NCI-H2196 treated with DMSO at 0.1 percent for 48 hours (cell line): ENCODE measurements at regions not wholly inside any gene's neighbourhood (a gene's known extent, or its start where the extent isn't known, plus 50 kb on each side); places are given as distances from the start of the nearest gene placed in this dataset.
"Not testable (repeated sequence)": the region's sequence is repeated elsewhere in the genome, so short reads cannot be mapped to it uniquely, and the experiment has no call there.

Experiments
- DNase-seq: peaks from one replicate; lab custom pipeline; 2025; ENCODE audit not compliant: unreplicated experiment; lab: John Stamatoyannopoulos, UW

DNA sequence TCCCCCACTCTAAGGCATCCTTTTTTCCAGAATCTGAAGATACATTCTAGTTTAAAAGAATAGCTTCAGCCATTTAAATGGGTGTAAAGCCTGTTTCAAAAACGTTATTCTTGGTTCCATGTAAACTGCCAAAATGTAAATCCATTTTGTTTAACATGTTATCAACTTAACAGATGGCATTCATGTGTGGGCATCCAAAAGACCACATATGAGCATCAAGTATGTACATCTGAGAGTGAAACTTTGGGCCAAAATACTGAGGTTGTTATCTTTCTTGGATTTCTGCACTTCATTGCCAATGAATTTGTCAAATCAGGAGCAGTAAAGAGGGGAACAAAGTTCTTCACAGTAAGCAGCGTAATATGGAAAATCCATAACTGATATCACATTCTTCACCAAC is 395.4 kb downstream of the ZNF804A start:
- no peak for DNase-seq

DNA sequence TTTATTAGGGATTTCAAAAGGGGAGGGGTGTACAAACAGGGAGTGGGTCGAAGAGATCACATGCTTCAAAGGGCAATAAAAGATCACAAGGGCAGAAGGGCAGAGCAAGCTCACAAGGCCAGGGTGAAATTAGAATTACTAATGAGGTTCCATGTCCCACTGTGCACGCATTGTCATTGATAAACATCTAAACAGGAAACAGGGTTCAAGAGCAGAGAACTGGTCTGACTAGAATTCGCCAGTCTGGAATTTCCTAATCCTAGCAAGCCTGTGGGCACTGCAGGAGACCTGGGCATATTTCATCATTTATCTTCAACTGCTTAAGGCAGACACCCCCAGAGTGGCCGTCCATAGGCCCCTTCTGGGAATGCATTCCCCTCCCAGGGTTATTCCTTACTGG is 408.2 kb downstream of the ZNF804A start:
- DNase-seq, result no peak

DNA sequence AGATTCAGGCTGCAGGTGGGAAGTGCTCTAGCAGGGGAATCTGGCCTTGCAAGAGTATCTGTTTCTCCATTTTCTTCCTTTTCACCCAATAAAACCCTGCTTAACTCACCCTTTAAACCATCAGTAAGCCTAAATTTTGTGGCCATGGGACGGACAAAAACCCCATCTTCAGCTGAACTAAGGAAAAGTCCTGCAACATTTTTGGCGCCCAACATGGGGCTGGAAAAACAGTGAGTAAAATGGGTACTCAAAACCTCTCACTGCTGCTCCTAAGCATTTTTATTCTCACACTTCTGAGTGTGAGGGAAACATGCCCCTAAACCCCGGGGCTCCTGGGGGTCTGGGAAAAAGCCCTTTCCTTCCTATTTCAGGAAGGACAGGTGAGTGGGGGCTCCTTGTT is 414.3 kb downstream of the ZNF804A start:
- DNase-seq, result no peak

DNA sequence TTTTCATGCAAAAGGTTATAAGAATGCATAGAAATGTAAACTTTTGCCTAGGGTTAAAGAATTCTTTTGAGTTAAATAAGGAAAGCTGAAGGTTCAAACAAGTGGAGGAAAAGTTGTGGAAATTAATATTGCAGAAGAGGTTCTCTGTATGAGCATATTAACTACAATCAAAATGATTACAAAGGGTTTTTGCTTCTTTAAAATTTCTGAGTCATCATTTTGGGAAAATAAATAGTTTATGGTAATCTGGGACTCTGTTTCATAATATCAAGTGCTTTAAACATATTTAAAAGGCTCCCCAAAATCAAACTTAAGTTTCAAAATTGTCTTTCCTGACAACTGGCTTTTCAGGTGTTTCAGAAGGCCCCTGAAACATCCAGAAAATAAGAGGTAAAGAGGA is 415.7 kb downstream of the ZNF804A start:
- no peak for DNase-seq

DNA sequence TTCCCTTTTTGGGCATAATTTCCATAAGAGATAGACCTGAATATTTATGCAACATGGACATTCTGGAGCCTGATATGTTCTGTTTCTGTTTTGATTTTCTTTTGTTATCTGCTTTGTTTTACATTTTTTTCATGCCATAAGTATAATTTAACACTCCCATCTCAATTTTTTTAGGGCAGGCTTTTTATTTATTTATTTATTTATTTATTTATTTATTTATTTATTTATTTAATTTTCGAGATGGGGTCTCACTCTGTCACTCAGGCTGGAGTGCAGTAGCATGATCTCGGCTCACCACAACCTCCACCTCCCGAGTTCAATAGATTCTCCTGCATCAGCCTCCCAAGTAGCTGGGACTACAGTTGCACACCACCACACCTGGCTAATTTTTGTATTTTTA is 427.6 kb downstream of the ZNF804A start:
- DNase-seq, result not testable (repeated sequence)

DNA sequence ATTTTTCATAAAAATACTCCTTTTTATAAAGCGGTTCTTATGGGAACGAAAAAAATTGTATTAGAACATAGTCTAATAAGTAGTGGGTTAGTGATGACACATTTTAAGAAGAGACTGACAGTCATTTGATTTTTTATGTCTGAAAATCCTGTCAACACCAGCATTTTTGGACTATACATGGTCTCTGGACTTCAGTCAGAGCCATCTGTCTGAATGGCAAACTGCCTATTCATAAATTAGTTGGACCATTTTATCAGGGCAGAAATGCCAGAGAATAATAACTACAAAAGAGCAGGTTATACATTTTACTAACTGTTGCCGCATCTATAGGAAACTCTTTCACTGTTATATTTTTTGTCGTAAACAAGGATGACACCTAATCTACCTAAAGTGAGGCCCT is 437.6 kb downstream of the ZNF804A start:
- DNase-seq, result no peak

DNA sequence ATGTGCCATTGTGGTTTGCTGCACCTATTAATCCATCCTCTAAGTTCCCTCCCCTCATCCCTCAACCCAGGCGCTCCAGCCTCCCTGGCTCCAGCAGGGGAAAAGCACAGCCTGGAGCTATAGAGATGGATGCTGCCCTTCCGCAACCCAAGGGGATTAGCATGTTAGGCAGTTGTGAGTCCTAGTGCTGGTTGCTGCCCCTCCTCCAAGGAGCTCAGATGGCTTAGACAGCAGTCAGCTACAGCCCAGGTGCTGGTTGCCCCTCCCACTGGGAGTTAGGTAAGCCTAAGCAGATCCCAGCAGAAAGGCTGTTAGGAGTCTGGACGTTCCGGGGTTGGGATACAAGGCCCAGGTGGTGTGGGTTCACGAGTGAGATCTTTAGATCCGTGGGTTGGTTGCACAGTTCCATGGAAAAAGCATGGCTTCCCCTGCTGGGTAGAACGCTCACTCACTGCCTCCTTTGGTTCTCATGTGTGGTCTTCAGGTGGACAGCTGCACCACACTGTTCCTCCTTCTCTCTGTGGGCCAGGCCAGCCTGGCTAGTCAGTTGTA is 446.1 kb downstream of the ZNF804A start:
- DNase-seq, result no peak

DNA sequence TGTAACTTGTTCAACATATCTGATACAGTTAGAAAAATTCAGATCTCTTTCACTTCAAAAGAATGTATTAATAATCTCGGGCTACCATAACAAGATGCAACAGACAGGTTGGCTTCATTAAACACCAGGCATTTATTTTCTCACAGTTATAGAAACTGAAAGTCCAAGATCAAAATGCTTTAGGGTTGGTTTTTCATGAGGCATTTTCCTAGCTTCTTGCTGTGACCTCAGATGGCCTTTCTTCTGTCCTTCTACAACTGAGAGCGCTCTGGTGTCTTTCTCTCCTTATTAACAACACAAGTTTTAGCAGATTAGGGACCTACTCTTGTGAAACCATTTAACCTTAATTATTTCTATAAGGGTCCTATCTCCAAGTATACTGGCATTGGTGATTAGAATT is 452.5 kb downstream of the ZNF804A start:
- no peak for DNase-seq

DNA sequence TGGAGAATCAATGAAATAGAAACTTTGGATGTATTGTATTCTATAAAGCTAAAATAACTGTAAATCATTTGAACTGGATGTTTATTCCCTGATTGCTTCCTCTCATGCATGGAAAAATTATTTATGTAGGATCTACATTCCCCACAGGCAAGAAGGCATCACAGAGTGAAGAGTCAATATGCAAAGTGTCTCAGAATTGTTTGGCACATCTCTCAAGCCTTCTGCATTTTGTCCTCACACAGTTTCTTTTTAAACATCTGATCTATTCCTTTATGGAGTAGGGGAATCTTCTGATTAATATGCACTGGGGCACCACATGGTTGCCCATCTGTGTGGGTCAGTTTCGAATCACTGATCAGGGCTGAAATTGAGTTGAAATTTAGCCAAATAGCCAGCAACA is 465.4 kb downstream of the ZNF804A start:
- no peak for DNase-seq

DNA sequence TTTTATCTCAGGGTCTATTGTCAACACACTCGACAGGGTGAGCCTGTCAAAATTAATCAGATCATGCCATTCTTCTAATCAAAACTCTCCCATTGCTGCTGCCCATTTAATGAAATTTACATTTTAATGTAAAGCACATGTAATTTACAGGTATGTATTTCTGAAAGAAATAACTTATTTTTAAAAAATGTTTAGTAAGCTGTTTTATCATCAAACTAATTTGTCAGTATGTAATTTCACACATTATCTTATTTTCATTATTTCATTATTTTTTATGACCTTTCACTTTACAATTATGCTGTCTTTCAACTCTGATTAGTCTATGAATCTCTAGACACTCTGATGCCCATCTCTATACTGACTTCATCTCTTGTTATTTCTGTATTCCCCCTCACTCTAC is 467.8 kb downstream of the ZNF804A start:
- no peak for DNase-seq

DNA sequence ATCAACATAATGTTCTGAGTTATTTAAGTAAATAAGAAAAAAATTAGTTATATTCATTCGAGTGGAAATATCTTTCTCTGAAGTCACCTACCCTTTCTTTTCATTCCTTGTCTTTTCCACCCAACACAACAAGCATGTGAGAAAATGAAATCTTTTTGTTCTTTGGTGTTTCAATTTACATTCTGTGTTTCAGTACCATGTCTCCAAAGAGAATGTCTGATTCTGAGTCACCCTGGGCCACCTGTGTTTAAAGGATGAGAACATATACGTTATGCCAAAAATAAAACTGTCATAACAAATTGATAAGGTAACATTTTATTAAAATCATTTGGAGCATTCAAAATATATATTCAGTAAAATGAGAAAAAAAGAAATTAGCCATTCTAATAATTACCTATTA is 470.8 kb downstream of the ZNF804A start:
- DNase-seq, result no peak

DNA sequence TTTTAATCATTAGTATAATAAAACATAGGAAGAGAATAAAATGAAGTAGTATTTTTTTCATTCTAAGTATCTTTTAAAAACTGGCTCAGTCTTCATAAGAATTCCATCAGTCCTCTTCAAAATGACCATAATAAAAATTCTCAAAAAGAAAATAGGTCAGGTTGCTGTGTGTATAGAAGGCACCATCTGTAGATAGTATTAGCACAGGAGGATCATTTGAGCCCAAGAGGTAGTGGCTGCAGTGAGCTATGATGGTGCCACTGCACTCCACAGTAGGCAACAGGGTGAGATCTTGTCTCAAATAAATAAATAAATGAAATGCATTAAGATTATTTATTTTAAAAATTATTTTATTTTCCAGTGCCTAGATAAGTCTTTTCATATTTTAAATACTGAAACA is 475.8 kb downstream of the ZNF804A start:
- no peak for DNase-seq

DNA sequence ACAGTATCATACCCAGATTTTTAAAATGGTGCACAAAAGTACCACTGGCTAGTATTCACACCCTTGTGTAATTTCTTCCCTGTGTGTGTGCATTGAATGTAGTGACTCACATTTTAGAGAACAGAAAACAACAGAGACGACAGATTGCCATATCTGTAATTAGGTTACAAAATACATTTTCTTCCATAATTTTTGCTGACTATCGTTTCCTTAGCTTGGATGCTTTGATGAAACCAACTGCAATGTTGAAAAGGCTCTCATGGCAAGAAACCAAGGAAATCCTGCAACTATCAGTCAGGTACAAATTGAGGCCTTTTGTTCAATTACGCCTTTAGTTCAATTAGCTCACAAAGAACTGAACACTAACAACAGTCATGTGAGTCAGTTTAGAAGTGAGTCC is 484.4 kb downstream of the ZNF804A start:
- no peak for DNase-seq

DNA sequence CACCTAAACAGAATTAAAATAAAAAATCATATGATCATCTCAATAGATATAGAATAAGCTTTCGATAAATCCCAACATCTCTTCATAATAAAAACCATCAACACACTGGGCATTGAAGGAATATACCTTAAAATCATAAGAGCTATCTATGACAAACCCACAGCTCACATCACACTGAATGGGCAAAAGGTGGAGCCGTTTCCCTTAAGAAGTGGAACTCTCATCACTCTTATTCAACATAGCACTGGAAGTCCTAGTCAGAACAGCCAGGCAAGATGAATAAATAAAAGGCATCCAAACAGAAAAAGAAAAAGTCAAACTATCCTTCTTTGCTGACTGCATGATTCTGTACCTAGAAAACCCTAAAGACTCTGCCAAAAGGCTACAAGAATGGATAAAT is 510.3 kb downstream of the ZNF804A start:
- DNase-seq, result no peak

DNA sequence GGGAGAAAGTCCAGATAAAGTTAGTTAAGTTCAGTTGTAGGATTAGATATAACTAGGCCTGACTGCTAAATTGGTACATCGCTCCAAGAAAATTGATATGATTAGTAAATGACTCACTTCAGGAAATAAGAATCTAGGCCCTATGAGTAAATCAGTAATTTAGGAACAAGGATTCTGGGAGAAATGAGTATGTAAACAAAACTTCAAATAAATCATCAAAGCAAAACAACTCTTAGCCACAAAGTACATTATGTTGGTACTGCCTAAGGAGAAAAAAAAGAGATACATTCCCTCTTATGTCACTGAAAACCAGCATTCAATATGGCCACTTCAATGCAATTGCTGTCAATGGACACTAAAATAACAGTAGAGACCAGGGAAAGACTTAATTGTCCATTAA is 529.1 kb downstream of the ZNF804A start:
- no peak for DNase-seq

DNA sequence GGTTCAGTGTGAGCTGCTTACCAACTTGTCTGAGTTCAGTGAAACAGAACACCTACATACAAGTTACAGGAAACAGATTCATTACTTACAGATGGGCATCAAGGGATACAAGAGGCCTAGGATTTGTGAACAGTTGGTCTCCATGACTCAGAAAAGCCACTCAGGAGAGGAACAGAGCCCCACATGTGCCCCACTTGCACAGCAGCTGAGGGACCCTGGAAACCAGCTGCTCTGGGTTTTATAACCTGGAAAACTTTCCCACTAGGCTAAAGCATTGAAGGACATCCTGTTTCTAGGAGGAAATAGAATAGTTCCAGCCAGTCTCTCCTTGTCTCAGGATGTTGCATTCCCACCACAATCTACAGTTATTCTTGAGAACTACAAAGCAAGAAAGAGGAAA is 530.0 kb downstream of the ZNF804A start:
- no peak for DNase-seq

DNA sequence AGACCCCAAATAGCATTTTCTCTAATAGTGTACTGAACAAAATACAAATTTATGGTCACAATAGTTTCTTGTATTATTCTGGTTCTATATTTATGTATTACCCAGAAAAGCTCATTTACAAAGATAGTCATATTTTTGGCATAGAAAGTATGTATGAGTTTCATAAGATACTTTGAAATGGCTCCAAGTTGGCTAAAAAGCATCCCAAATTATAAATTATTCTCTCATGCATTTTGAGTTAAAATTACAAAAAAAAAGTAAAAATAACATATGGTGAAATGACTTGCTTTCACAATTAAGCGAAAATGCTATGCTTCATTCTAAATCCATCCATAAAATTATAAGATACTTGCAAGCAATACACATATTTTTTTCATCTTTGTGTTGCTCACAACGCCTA is 530.7 kb downstream of the ZNF804A start:
- DNase-seq, result no peak

DNA sequence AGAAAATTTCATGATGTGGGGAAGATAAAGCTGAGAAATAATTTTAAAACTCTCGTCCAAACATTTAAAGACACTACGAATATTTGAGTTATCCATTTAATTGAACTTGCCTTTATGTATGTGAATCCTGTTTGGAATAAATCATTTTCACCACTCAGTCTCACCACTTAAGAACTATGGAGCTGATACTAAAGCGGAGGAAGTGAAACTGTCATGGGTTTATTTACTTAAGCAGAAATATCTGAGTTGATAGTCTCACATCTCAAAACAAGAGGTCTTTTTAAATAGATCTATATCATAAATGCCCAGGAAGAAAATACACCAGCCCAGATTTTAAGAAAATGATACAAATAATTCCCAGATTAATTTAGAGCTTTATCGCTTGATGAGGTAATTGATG is 532.4 kb downstream of the ZNF804A start:
- no peak for DNase-seq

DNA sequence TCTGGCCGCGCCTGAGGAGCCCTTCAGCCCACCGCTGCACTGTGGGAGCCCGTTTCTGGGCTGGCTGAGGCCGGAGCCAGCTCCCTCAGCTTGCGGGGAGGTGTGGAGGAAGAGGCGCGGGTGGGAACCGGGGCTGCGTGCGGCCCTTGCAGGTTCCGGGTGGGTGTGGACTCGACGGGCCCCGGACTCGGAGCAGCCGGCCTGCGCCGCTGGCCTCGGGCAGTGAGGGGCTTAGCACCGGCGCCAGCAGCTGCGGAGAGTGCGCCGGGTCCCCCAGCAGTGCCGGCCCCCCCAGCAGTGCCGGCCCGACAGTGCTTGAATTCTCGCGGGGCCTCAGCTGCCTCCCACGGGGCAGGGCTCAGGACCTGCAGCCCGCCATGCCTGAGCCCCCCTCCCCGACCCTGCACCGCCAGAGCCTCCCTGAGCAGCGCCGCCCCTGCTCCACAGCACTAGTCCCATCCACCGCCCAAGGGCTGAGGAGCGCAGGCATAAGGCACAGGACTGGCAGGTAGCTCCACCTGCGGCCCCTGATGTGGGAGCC is 534.2 kb downstream of the ZNF804A start:
- DNase-seq, result no peak

DNA sequence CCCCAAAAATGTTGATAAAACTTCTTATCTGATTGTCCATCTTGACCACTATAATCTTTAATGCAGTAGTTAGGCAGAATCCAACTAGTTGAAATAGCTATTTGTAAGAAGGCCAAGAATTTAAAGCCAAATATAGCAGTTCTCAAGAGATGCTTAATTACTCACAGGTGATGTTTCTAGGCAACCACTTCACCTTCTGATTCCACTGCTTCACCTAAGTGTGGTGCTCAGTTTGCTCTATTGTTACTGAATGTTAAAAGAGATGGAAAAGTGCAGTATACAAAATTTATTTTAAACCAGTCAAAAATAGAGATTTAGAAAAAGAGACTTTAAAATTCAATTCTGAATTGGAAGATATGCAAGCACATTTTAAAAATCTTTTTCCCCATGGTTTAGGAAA is 539.4 kb downstream of the ZNF804A start:
- no peak for DNase-seq

DNA sequence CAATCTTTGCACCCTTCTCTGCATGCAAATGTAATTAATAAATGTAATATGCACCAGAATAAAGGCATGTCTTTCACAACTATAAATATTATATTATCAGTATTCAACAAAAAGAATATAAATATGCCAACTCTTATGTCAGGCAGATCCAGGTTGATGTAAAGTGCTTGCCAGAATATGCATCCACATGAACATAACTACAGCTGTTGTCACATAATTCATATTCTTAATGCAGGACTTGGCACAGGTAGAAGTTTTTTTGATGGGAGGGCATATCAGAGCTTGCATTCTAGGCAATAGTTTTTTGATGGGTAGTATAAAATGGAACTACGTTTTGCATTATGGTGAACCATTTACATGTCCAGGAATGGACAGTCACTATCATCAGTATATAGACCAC is 544.3 kb downstream of the ZNF804A start:
- no peak for DNase-seq

DNA sequence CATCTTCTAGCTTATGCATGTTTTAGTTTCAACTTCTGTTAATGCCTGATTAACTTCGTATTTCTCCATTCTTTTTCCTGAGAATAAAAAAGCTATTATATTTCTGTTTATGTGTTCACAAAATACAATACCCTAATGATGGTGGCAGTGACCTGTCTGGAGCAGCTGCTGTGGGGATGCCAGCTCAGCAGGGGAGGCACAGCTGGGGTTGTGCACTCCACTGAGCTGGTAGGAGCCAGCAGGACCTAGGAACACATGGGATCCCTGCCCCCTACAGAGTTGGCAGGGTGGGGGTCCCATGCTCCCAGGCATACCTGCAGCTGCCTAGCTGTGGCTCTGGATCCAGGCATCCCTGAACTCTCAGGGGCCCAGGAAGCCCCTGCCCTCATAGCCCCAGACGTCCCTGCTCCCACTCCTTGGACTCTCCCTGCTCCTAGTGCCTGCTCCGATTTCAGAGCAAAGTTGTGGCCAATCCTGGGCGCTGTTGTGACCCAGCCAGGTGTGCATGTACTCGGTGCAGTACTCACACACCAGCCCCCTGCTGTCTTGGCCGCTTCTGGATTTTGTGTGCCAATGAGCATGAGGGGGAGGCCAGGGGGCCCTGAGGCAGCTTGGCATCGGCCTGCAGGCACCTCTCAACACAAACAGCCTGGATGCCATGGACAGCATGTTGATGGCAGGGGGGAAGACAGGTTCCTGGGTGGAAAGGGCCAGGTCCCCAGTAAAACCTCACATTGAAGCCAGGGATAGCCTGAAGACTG is 546.0 kb downstream of the ZNF804A start:
- peak; percentile 73 for DNase-seq
